AG04450 (cell line): ENCODE measurements at regions not wholly inside any gene's neighbourhood (a gene's known extent, or its start where the extent isn't known, plus 50 kb on each side); places are given as distances from the start of the nearest gene placed in this dataset.

ENCODE experiments used
- CTCF ChIA-PET: fragments of 300-600, 350-600 bp; formaldehyde crosslinking; extraction: SDS; loops from one replicate; lab custom pipeline; 2022; ENCODE audit warnings: antibody characterized with exemption, inconsistent platforms; lab: Charles Lee
- POLR2A ChIA-PET: fragments of 350-600 bp; formaldehyde crosslinking; extraction: SDS; loops from one replicate; lab custom pipeline; 2021; ENCODE audit warnings: antibody characterized with exemption, inconsistent platforms; lab: Yijun Ruan, JAX
- DNase-seq: peaks from one replicate; pipeline ENCODE4 v3.0.0-alpha.2; 2011; ENCODE audit warnings: low read depth, low spot score
- H3K27ac ChIP-seq: one replicate; pipeline ENCODE4 v1.5.1; 2012; ENCODE audit warnings: low read depth, low read length, control low read depth
- H3K27me3 ChIP-seq: one replicate; pipeline ENCODE4 v1.6.0; 2012; ENCODE audit warnings: low read length; ENCODE audit not compliant: control insufficient read depth, insufficient read depth
- H3K4me3 ChIP-seq: 2 replicates; pipeline ENCODE4 v1.5.1; 2011; ENCODE audit warnings: mild to moderate bottlenecking, low read depth, low read length, control low read depth
- H3K9me3 ChIP-seq: 2 replicates; pipeline ENCODE4 v1.5.1; 2012; ENCODE audit warnings: low read length; ENCODE audit not compliant: control insufficient read depth, insufficient read depth
- CTCF ChIP-seq: IDR thresholded peaks from 2 replicates; pipeline ENCODE4 v1.5.1; 2011; ENCODE audit warnings: low read depth, low read length, control low read depth, inconsistent platforms

GRCh38 chr20:22901164-22901563 lies 133.9 kb upstream of the SSTR4 start:
- no peak for DNase-seq
- CTCF ChIA-PET: interaction anchor here (0.8 kb wide), 1 partner anchor 50 kb away, joined by 3 read pairs; no protein-coding TSS in a partner anchor
- no peaks in the 10 kb centered on the region for H3K9me3 ChIP-seq
- POLR2A ChIA-PET: no interaction called here
- no peak for TF ChIP-seq CTCF
- H3K4me3 ChIP-seq: no peak overlapping the region
- no peaks in the 10 kb centered on the region for H3K27me3 ChIP-seq
- no peak overlapping the region for H3K27ac ChIP-seq

GRCh38 chr20:22901921-22902320 lies 133.2 kb upstream of the SSTR4 start:
- Histone ChIP-seq H3K27me3 (no peaks in the 10 kb centered on the region), H3K4me3 (no peak overlapping the region), H3K9me3 (no peaks in the 10 kb centered on the region), H3K27ac (no peak overlapping the region)
- no peak for TF ChIP-seq CTCF
- CTCF ChIA-PET: interaction anchor here (0.8 kb wide), 1 partner anchor 50 kb away, joined by 3 read pairs; no protein-coding TSS in a partner anchor
- no peak for DNase-seq
- POLR2A ChIA-PET: no interaction called here

- Histone ChIP-seq H3K9me3 (no peaks in the 10 kb centered on the region), H3K27ac (no peak overlapping the region), H3K27me3 (no peaks in the 10 kb centered on the region), H3K4me3 (no peak overlapping the region)
- no peak for DNase-seq
- POLR2A ChIA-PET: no interaction called here
- CTCF ChIA-PET: no interaction called here
- no peak for TF ChIP-seq CTCF
Measured at GRCh38 chr20:22904386-22904785, 130.7 kb upstream of the SSTR4 start.

- no peak for DNase-seq
- ChIA-PET POLR2A (no interaction called here), CTCF (no interaction called here)
- Histone ChIP-seq H3K27me3 (no peaks in the 10 kb centered on the region), H3K9me3 (no peaks in the 10 kb centered on the region), H3K27ac (no peak overlapping the region), H3K4me3 (no peak overlapping the region)
- TF ChIP-seq CTCF: no peak
Measured at GRCh38 chr20:22904905-22905304, 130.2 kb upstream of the SSTR4 start.

- ChIA-PET POLR2A (no interaction called here), CTCF (no interaction called here)
- DNase-seq: no peak
- Histone ChIP-seq H3K9me3 (no peaks in the 10 kb centered on the region), H3K27me3 (no peaks in the 10 kb centered on the region), H3K27ac (no peak overlapping the region), H3K4me3 (no peak overlapping the region)
- no peak for TF ChIP-seq CTCF
Measured at GRCh38 chr20:22905658-22906057, 129.5 kb upstream of the SSTR4 start.
